ENCODE measurements at regions not wholly inside any gene's neighbourhood (a gene's known extent, or its start where the extent isn't known, plus 50 kb on each side); places are given as distances from the start of the nearest gene placed in this dataset.
A peak's percentile ranks its signal among the peaks of the same experiment; 100 is the strongest.
"Not testable (repeated sequence)": the region's sequence is repeated elsewhere in the genome, so short reads cannot be mapped to it uniquely, and the experiment has no call there.

DNA sequence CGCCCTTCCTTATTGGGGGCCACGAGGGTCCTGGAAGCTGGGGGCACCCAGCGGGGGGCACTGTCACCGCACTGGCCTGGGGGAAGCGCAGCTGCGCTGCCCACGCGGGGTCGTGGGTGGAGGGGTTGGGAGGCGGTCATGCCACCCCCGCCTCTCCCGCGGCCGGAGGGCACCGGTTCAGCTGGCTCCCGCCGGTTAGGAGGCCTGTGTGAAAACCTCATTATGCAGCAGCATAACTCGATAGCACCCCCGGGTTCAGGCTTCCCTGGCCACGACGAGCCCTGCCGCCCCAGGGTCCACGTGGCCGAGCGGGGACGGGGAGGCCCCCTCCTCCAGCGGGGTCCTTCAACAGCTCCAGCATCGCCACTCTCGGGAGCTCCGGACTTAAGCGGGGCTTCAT is 91.2 kb upstream of the ERCC6L2 start:
- Histone ChIP-seq H3K27me3 (ENCODE audit: low read depth, low read length) (no peaks in the 10 kb centered on the region), H3K4me1 (ENCODE audit: control insufficient read depth in 1 of 2, insufficient read depth in 2 of 2, low read length in 2 of 2) (no peaks in the 10 kb centered on the region), H3K4me3 (ENCODE audit: low read depth in 1 of 2, low read length in 2 of 2) (no peak overlapping the region), H3K36me3 (ENCODE audit: control insufficient read depth in 1 of 2, insufficient read depth in 2 of 2, low read length in 2 of 2) (no peaks in the 10 kb centered on the region), H3K27ac (ENCODE audit: low read length) (no peak overlapping the region), H3K9me3 (ENCODE audit: control insufficient read depth in 1 of 2, low read length in 2 of 2) (no peaks in the 10 kb centered on the region)

GRCh38 chr9:95783426-95783975 is 92.0 kb upstream of the ERCC6L2 start:
- H3K36me3 ChIP-seq (ENCODE audit: control insufficient read depth in 1 of 2, insufficient read depth in 2 of 2, low read length in 2 of 2): no peaks in the 10 kb centered on the region
- H3K9me3 ChIP-seq (ENCODE audit: control insufficient read depth in 1 of 2, low read length in 2 of 2): no peaks in the 10 kb centered on the region
- no peaks in the 10 kb centered on the region for H3K27me3 ChIP-seq (ENCODE audit: low read depth, low read length)
- H3K4me1 ChIP-seq (ENCODE audit: control insufficient read depth in 1 of 2, insufficient read depth in 2 of 2, low read length in 2 of 2): no peaks in the 10 kb centered on the region
- no peak overlapping the region for H3K4me3 ChIP-seq (ENCODE audit: low read depth in 1 of 2, low read length in 2 of 2)
- no peak overlapping the region for H3K27ac ChIP-seq (ENCODE audit: low read length)

GRCh38 chr9:95780751-95781150 is 94.7 kb upstream of the ERCC6L2 start:
- Histone ChIP-seq H3K27me3 (ENCODE audit: low read depth, low read length) (no peaks in the 10 kb centered on the region), H3K4me1 (ENCODE audit: control insufficient read depth in 1 of 2, insufficient read depth in 2 of 2, low read length in 2 of 2) (peaks cover 0 to 7% of the 10 kb centered on the region in 2 donors), H3K27ac (ENCODE audit: low read length) (no peak overlapping the region), H3K4me3 (ENCODE audit: low read depth in 1 of 2, low read length in 2 of 2) (no peak overlapping the region), H3K36me3 (ENCODE audit: control insufficient read depth in 1 of 2, insufficient read depth in 2 of 2, low read length in 2 of 2) (no peaks in the 10 kb centered on the region), H3K9me3 (ENCODE audit: control insufficient read depth in 1 of 2, low read length in 2 of 2) (no peaks in the 10 kb centered on the region)

DNA sequence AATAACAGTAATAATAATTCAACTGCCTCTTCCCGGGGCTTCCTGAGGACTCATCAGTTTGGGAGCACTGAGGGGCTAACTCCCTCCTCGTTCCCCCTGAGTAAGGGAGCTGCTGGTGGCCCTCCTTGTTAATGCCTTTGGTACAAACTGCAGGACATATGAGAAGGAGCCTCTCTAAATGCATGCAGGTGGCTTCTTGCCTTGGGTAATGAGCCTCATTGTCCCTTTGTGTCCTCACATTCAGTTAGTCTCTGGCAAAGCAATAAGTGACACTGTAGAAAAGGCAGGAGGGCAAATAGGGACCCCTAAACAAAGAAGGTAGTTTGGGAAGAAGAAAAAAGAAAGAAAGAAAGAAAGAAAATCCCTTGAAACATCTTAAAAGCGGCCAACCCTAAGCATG is 95.4 kb upstream of the ERCC6L2 start:
- H3K4me1 ChIP-seq (ENCODE audit: control insufficient read depth in 1 of 2, insufficient read depth in 2 of 2, low read length in 2 of 2): peaks cover 0 to 7% of the 10 kb centered on the region in 2 donors
- no peaks in the 10 kb centered on the region for H3K27me3 ChIP-seq (ENCODE audit: low read depth, low read length)
- no peaks in the 10 kb centered on the region for H3K9me3 ChIP-seq (ENCODE audit: control insufficient read depth in 1 of 2, low read length in 2 of 2)
- H3K36me3 ChIP-seq (ENCODE audit: control insufficient read depth in 1 of 2, insufficient read depth in 2 of 2, low read length in 2 of 2): no peaks in the 10 kb centered on the region
- H3K4me3 ChIP-seq (ENCODE audit: low read depth in 1 of 2, low read length in 2 of 2): no peak overlapping the region
- no peak overlapping the region for H3K27ac ChIP-seq (ENCODE audit: low read length)

DNA sequence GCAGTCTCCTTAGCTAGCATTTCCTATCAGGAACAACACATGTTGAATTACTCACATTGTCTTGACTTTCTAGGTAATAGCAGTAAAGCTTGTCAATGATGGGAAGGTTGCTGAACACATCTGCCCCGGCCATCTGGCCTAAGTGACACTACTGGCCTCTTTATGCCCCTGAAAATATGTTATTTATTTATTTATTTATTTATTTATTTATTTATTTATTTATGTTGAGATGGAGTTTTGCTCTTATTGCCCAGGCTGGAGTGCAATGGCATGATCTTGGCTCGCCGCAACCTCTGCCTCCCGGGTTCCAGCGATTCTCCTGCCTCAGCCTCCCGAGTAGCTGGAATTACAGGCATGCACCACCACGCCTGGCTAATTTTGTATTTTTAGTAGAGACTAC is 95.9 kb upstream of the ERCC6L2 start:
- H3K36me3 ChIP-seq (ENCODE audit: control insufficient read depth in 1 of 2, insufficient read depth in 2 of 2, low read length in 2 of 2); H3K9me3 ChIP-seq (ENCODE audit: control insufficient read depth in 1 of 2, low read length in 2 of 2); H3K4me1 ChIP-seq (ENCODE audit: control insufficient read depth in 1 of 2, insufficient read depth in 2 of 2, low read length in 2 of 2); H3K4me3 ChIP-seq (ENCODE audit: low read depth in 1 of 2, low read length in 2 of 2); H3K27ac ChIP-seq (ENCODE audit: low read length); H3K27me3 ChIP-seq (ENCODE audit: low read depth, low read length): not testable (repeated sequence)

DNA sequence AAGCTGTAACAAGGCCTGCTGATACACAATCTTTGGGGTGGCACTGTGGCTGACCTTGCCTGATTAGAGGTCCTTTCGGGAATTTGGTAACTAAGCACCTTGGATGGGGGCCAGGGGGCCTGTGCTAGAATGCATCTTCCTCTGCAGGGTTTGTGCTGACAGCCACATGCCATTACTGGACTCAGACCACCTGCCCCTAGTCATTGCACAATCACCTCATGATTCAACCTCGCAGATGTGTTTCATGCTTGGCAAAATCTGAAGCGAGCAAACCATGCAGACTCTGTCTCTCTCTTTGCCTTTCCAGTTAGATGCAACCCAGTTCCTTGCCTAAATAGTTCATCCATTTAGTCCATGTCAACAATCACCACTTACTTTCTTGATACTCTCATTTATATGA is 96.5 kb upstream of the ERCC6L2 start:
- no peaks in the 10 kb centered on the region for H3K36me3 ChIP-seq (ENCODE audit: control insufficient read depth in 1 of 2, insufficient read depth in 2 of 2, low read length in 2 of 2)

DNA sequence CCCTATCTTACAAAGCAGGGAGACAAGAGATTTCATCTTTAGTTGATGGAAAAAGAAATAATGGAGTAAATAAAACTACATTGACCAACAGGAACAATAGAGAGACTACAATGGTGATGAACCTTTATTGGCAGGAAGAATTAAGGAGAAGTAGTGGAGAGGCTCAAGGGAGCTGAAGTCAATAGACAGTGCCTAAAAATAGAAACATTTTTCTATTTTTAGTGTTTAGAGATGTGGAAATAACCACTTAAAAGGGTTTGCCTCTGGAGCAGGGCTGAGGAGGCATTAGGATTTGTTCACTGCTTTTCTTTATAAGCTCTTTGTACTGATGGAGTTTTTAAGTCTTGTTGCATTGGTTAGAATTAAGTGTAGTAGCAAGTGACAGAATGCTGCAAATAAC is 98.4 kb upstream of the ERCC6L2 start:
- Histone ChIP-seq H3K36me3 (ENCODE audit: control insufficient read depth in 1 of 2, insufficient read depth in 2 of 2, low read length in 2 of 2) (no peaks in the 10 kb centered on the region), H3K27ac (ENCODE audit: low read length) (no peak overlapping the region), H3K9me3 (ENCODE audit: control insufficient read depth in 1 of 2, low read length in 2 of 2) (no peaks in the 10 kb centered on the region), H3K4me3 (ENCODE audit: low read depth in 1 of 2, low read length in 2 of 2) (no peak overlapping the region), H3K27me3 (ENCODE audit: low read depth, low read length) (no peaks in the 10 kb centered on the region), H3K4me1 (ENCODE audit: control insufficient read depth in 1 of 2, insufficient read depth in 2 of 2, low read length in 2 of 2) (peaks cover 0 to 10% of the 10 kb centered on the region in 2 donors)

More for the DNA sequence above, 96.5 kb upstream of the ERCC6L2 start:
- peaks cover 0 to 7% of the 10 kb centered on the region in 2 donors for H3K4me1 ChIP-seq (ENCODE audit: control insufficient read depth in 1 of 2, insufficient read depth in 2 of 2, low read length in 2 of 2)
- no peak overlapping the region for H3K4me3 ChIP-seq (ENCODE audit: low read depth in 1 of 2, low read length in 2 of 2)
- H3K27me3 ChIP-seq (ENCODE audit: low read depth, low read length): no peaks in the 10 kb centered on the region
- H3K9me3 ChIP-seq (ENCODE audit: control insufficient read depth in 1 of 2, low read length in 2 of 2): no peaks in the 10 kb centered on the region
- H3K27ac ChIP-seq (ENCODE audit: low read length): no peak overlapping the region

GRCh38 chr9:95776176-95776575 is 99.3 kb upstream of the ERCC6L2 start:
- no peak overlapping the region for H3K27ac ChIP-seq (ENCODE audit: low read length)
- H3K27me3 ChIP-seq (ENCODE audit: low read depth, low read length): no peaks in the 10 kb centered on the region
- H3K36me3 ChIP-seq (ENCODE audit: control insufficient read depth in 1 of 2, insufficient read depth in 2 of 2, low read length in 2 of 2): no peaks in the 10 kb centered on the region
- H3K4me1 ChIP-seq (ENCODE audit: control insufficient read depth in 1 of 2, insufficient read depth in 2 of 2, low read length in 2 of 2): peaks cover 4 to 19% of the 10 kb centered on the region in 2 donors
- H3K4me3 ChIP-seq (ENCODE audit: low read depth in 1 of 2, low read length in 2 of 2): no peak overlapping the region
- no peaks in the 10 kb centered on the region for H3K9me3 ChIP-seq (ENCODE audit: control insufficient read depth in 1 of 2, low read length in 2 of 2)

DNA sequence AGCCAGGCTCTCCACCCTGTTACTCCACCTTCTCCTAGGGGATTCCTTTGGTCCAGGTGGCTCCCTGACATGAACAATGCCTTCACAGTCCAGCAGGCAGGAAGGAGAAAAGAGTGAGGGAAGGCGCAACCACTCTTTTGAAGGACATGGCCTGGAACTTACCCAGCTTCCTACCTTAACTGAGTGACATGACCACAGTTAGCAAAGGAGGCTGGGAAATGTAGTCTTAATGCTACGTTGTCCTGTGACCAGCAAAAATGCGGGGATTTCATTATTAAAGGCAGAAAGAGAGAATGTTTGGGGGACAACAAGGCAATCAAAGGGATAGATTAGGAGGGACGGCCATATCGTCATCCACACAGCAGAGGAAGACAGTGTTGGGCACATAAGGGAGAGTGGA is 100.3 kb upstream of the ERCC6L2 start:
- Histone ChIP-seq H3K4me1 (ENCODE audit: control insufficient read depth in 1 of 2, insufficient read depth in 2 of 2, low read length in 2 of 2) (peaks cover 4 to 19% of the 10 kb centered on the region in 2 donors), H3K27me3 (ENCODE audit: low read depth, low read length) (no peaks in the 10 kb centered on the region), H3K36me3 (ENCODE audit: control insufficient read depth in 1 of 2, insufficient read depth in 2 of 2, low read length in 2 of 2) (no peaks in the 10 kb centered on the region), H3K4me3 (ENCODE audit: low read depth in 1 of 2, low read length in 2 of 2) (no peak overlapping the region), H3K27ac (ENCODE audit: low read length) (no peak overlapping the region), H3K9me3 (ENCODE audit: control insufficient read depth in 1 of 2, low read length in 2 of 2) (no peaks in the 10 kb centered on the region)

- Histone ChIP-seq H3K27ac (ENCODE audit: low read length) (no peak overlapping the region), H3K27me3 (ENCODE audit: low read depth, low read length) (no peaks in the 10 kb centered on the region), H3K4me1 (ENCODE audit: control insufficient read depth in 1 of 2, insufficient read depth in 2 of 2, low read length in 2 of 2) (peaks cover 4 to 19% of the 10 kb centered on the region in 2 donors), H3K4me3 (ENCODE audit: low read depth in 1 of 2, low read length in 2 of 2) (no peak overlapping the region), H3K36me3 (ENCODE audit: control insufficient read depth in 1 of 2, insufficient read depth in 2 of 2, low read length in 2 of 2) (no peaks in the 10 kb centered on the region), H3K9me3 (ENCODE audit: control insufficient read depth in 1 of 2, low read length in 2 of 2) (no peaks in the 10 kb centered on the region)
These were observed 102.5 kb upstream of the ERCC6L2 start for GRCh38 chr9:95773053-95773418.

DNA sequence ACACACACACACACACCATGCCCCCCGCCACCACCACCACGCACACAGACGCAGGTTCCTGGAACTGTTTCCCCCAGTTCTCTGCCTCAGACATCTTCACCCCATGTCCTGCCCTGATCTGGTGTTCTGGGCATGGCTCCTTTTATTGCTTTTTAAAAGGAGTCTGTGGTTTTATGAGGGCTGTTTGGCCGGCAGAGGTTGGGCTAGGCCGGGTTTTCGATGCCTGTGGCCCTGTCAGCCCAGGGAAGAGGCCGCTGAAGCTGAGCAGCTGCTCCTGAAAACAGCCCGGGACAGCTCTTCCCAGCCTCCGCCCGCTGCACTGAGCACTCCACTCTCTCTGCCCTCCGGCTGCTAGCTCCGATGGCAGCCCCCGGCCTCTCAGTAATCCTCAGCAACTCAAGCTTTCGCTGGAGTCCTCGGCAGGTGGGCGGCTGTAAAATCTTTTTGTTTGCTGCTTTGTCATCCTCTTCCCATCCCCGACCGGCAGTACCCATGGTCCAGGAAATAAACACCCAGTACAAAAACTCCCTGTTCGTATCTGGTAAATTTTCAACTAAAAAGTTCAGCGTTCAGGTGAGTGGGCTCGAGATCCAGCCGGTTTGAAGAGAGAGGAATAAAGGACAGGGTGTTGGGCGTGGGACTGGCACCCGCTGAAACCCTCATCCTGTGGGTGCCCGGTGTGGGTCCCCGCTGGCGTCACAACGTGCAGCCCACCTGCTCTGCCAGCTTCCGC is 103.0 kb upstream of the ERCC6L2 start:
- Histone ChIP-seq H3K4me1 (ENCODE audit: control insufficient read depth in 1 of 2, insufficient read depth in 2 of 2, low read length in 2 of 2) (peaks cover 4 to 19% of the 10 kb centered on the region in 2 donors), H3K27me3 (ENCODE audit: low read depth, low read length) (no peaks in the 10 kb centered on the region), H3K36me3 (ENCODE audit: control insufficient read depth in 1 of 2, insufficient read depth in 2 of 2, low read length in 2 of 2) (no peaks in the 10 kb centered on the region), H3K9me3 (ENCODE audit: control insufficient read depth in 1 of 2, low read length in 2 of 2) (no peaks in the 10 kb centered on the region), H3K27ac (ENCODE audit: low read length) (peak overlapping the region; percentile 14), H3K4me3 (ENCODE audit: low read depth in 1 of 2, low read length in 2 of 2) (peak overlapping the region in 1 of 2 donors; percentile 36)
